GM12873 (cell line): ENCODE measurements at regions not wholly inside any gene's neighbourhood (a gene's known extent, or its start where the extent isn't known, plus 50 kb on each side); places are given as distances from the start of the nearest gene placed in this dataset.

ENCODE experiments used
- CTCF ChIP-seq: IDR thresholded peaks from 2 replicates; pipeline ENCODE4 v1.5.1; 2012; ENCODE audit warnings: low read depth, mild to moderate bottlenecking, moderate library complexity, low read length, control low read depth; ENCODE audit not compliant: insufficient read depth; ENCODE audit errors: missing control alignments

GRCh38 chr13:54234607-54235006, 1206.0 kb downstream of the OLFM4 start:
- TF ChIP-seq CTCF: no peak

- TF ChIP-seq CTCF: no peak
Observed at GRCh38 chr13:54241719-54242118, 1213.1 kb downstream of the OLFM4 start.

GRCh38 chr13:54248306-54248705, 1219.7 kb downstream of the OLFM4 start:
- TF ChIP-seq CTCF: no peak

GRCh38 chr13:54261856-54262255, 1233.2 kb downstream of the OLFM4 start:
- no peak for TF ChIP-seq CTCF

- TF ChIP-seq CTCF: no peak
Observed at GRCh38 chr13:54263868-54264267, 1235.3 kb downstream of the OLFM4 start.

- TF ChIP-seq CTCF: no peak
Observed at GRCh38 chr13:54287062-54287764, 1258.6 kb downstream of the OLFM4 start.

GRCh38 chr13:54301085-54301484, 1272.5 kb downstream of the OLFM4 start:
- no peak for TF ChIP-seq CTCF
